ENCODE measurements at regions not wholly inside any gene's neighbourhood (a gene's known extent, or its start where the extent isn't known, plus 50 kb on each side); places are given as distances from the start of the nearest gene placed in this dataset.

GRCh38 chr15:62241135-62241770 lies 76.2 kb upstream of the C2CD4B start:
- Histone ChIP-seq H3K27ac (ENCODE audit: low read depth, low read length) (no peak overlapping the region), H3K4me3 (ENCODE audit: low read length) (no peak overlapping the region), H3K27me3 (ENCODE audit: control insufficient read depth in 2 of 2, insufficient read depth in 2 of 2, low read length in 2 of 2) (no peaks in the 10 kb centered on the region), H3K9me3 (ENCODE audit: control insufficient read depth in 2 of 3, low read length in 3 of 3) (no peaks in the 10 kb centered on the region), H3K36me3 (ENCODE audit: control insufficient read depth in 2 of 3, insufficient read depth in 3 of 3, low read length in 3 of 3) (no peaks in the 10 kb centered on the region), H3K4me1 (ENCODE audit: control insufficient read depth in 2 of 2, insufficient read depth in 2 of 2, low read length in 2 of 2) (no peaks in the 10 kb centered on the region)
- Mint-ChIP-seq H3K9me3 (peaks cover 0 to 3% (median 0%) of the 10 kb centered on the region in 11 donors), H3K27me3 (peaks cover 0 to 4% (median 4%) of the 10 kb centered on the region in 5 donors), H3K4me3 (no peak overlapping the region), H3K36me3 (no peaks in the 10 kb centered on the region), H3K4me1 (peaks cover 0 to 2% (median 0%) of the 10 kb centered on the region in 7 donors), H3K27ac (no peak overlapping the region)
- CTCF ChIA-PET: no interaction called here
- ATAC-seq (no peak), DNase-seq (no peak)
- intact Hi-C loops (cut with micrococcal nuclease): no loop called here
- POLR2A ChIA-PET: no interaction called here

DNA sequence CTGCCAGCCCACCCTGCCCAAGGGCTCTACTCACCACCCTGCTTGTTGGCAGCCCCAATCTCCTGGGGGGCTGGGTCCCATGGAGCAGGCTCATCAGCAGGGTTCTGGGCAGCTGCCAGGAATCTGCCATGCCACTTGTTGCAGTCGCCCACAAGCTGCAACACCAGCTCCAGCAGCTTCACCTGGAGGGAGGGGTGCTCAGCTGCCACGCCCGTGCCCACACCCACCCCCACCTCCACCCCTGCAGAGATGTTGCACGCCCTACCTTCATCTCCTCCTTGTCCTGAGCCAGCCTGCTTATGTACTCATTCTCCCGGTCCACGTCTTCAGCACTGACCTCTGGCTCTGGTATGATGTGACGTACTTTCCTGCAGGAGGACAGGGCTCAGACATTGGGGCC lies 77.9 kb upstream of the C2CD4B start:
- H3K4me3 Mint-ChIP-seq: no peak overlapping the region
- ATAC-seq: no peak
- peaks cover 0 to 2% (median 0%) of the 10 kb centered on the region in 11 donors for H3K9me3 Mint-ChIP-seq
- POLR2A ChIA-PET: no interaction called here
- H3K9me3 ChIP-seq (ENCODE audit: control insufficient read depth in 2 of 3, low read length in 3 of 3): no peaks in the 10 kb centered on the region
- no peaks in the 10 kb centered on the region for H3K36me3 Mint-ChIP-seq
- intact Hi-C loops (cut with micrococcal nuclease): no loop called here
- CTCF ChIA-PET: no interaction called here
- no peaks in the 10 kb centered on the region for H3K36me3 ChIP-seq (ENCODE audit: control insufficient read depth in 2 of 3, insufficient read depth in 3 of 3, low read length in 3 of 3)
- peaks cover 0 to 14% (median 9%) of the 10 kb centered on the region in 5 donors for H3K27me3 Mint-ChIP-seq
- H3K27me3 ChIP-seq (ENCODE audit: control insufficient read depth in 2 of 2, insufficient read depth in 2 of 2, low read length in 2 of 2): no peaks in the 10 kb centered on the region
- H3K27ac Mint-ChIP-seq: no peak overlapping the region
- no peak for DNase-seq
- no peaks in the 10 kb centered on the region for H3K4me1 ChIP-seq (ENCODE audit: control insufficient read depth in 2 of 2, insufficient read depth in 2 of 2, low read length in 2 of 2)
- peaks cover 0 to 2% (median 0%) of the 10 kb centered on the region in 7 donors for H3K4me1 Mint-ChIP-seq
- H3K4me3 ChIP-seq (ENCODE audit: low read length): no peak overlapping the region
- no peak overlapping the region for H3K27ac ChIP-seq (ENCODE audit: low read depth, low read length)

DNA sequence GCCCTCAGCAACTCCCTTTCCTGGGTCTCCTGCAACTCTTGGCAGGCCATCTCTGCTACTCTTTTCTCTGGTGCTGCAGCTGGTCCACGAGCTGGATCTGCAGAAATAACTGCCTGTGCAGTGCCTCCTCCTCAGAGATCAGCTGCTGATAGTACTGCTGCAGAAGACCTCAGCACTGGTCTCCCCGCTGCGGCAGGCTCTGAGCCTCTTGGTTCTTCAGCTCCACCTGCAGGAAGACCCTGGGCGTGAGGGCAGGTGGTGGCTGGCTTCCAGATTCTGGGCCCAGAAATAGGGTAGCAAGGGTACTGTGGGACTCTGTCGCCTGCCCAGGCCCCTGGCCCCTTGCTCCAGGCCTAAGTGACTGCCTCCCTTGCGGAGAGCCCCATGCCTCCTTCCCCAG lies 79.7 kb upstream of the C2CD4B start:
- H3K4me3 Mint-ChIP-seq: no peak overlapping the region
- ChIA-PET POLR2A (no interaction called here), CTCF (no interaction called here)
- H3K27me3 Mint-ChIP-seq: peaks cover 0 to 14% (median 9%) of the 10 kb centered on the region in 5 donors
- intact Hi-C loops (cut with micrococcal nuclease): no loop called here
- no peak overlapping the region for H3K27ac ChIP-seq (ENCODE audit: low read depth, low read length)
- no peak overlapping the region for H3K4me3 ChIP-seq (ENCODE audit: low read length)
- DNase-seq (no peak), ATAC-seq (no peak)
- no peaks in the 10 kb centered on the region for H3K36me3 Mint-ChIP-seq
- no peaks in the 10 kb centered on the region for H3K36me3 ChIP-seq (ENCODE audit: control insufficient read depth in 2 of 3, insufficient read depth in 3 of 3, low read length in 3 of 3)
- H3K9me3 Mint-ChIP-seq: peaks cover 0 to under 1% (median 0%) of the 10 kb centered on the region in 11 donors
- peaks cover 0 to 2% (median 0%) of the 10 kb centered on the region in 7 donors for H3K4me1 Mint-ChIP-seq
- no peaks in the 10 kb centered on the region for H3K9me3 ChIP-seq (ENCODE audit: control insufficient read depth in 2 of 3, low read length in 3 of 3)
- H3K27ac Mint-ChIP-seq: no peak overlapping the region
- H3K4me1 ChIP-seq (ENCODE audit: control insufficient read depth in 2 of 2, insufficient read depth in 2 of 2, low read length in 2 of 2): no peaks in the 10 kb centered on the region
- no peaks in the 10 kb centered on the region for H3K27me3 ChIP-seq (ENCODE audit: control insufficient read depth in 2 of 2, insufficient read depth in 2 of 2, low read length in 2 of 2)

GRCh38 chr15:62248277-62248984 lies 83.3 kb upstream of the C2CD4B start:
- Mint-ChIP-seq H3K36me3 (no peaks in the 10 kb centered on the region), H3K27ac (no peak overlapping the region), H3K4me3 (no peak overlapping the region), H3K9me3 (peaks cover 0 to 2% (median 0%) of the 10 kb centered on the region in 11 donors), H3K27me3 (peaks cover 0 to 20% (median 14%) of the 10 kb centered on the region in 5 donors), H3K4me1 (no peaks in the 10 kb centered on the region)
- H3K9me3 ChIP-seq (ENCODE audit: control insufficient read depth in 2 of 3, low read length in 3 of 3): no peaks in the 10 kb centered on the region
- no peak overlapping the region for H3K4me3 ChIP-seq (ENCODE audit: low read length)
- H3K4me1 ChIP-seq (ENCODE audit: control insufficient read depth in 2 of 2, insufficient read depth in 2 of 2, low read length in 2 of 2): no peaks in the 10 kb centered on the region
- intact Hi-C loops (cut with micrococcal nuclease): no loop called here
- no peak for ATAC-seq
- ChIA-PET POLR2A (no interaction called here), CTCF (interaction anchor here (0.6 kb wide), 1 partner anchor 17 kb away, joined by 3 read pairs; no protein-coding TSS in a partner anchor)
- no peak for DNase-seq
- no peaks in the 10 kb centered on the region for H3K27me3 ChIP-seq (ENCODE audit: control insufficient read depth in 2 of 2, insufficient read depth in 2 of 2, low read length in 2 of 2)
- no peaks in the 10 kb centered on the region for H3K36me3 ChIP-seq (ENCODE audit: control insufficient read depth in 2 of 3, insufficient read depth in 3 of 3, low read length in 3 of 3)
- no peak overlapping the region for H3K27ac ChIP-seq (ENCODE audit: low read depth, low read length)

- Mint-ChIP-seq H3K27me3 (peaks cover 0 to 20% (median 14%) of the 10 kb centered on the region in 5 donors), H3K36me3 (no peaks in the 10 kb centered on the region), H3K27ac (no peak overlapping the region), H3K4me3 (no peak overlapping the region), H3K4me1 (no peaks in the 10 kb centered on the region), H3K9me3 (peaks cover 0 to 2% (median 0%) of the 10 kb centered on the region in 11 donors)
- H3K27me3 ChIP-seq (ENCODE audit: control insufficient read depth in 2 of 2, insufficient read depth in 2 of 2, low read length in 2 of 2): no peaks in the 10 kb centered on the region
- no peaks in the 10 kb centered on the region for H3K9me3 ChIP-seq (ENCODE audit: control insufficient read depth in 2 of 3, low read length in 3 of 3)
- POLR2A ChIA-PET: no interaction called here
- no peak overlapping the region for H3K27ac ChIP-seq (ENCODE audit: low read depth, low read length)
- no peaks in the 10 kb centered on the region for H3K36me3 ChIP-seq (ENCODE audit: control insufficient read depth in 2 of 3, insufficient read depth in 3 of 3, low read length in 3 of 3)
- DNase-seq: no peak
- no peak for ATAC-seq
- CTCF ChIA-PET: no interaction called here
- H3K4me1 ChIP-seq (ENCODE audit: control insufficient read depth in 2 of 2, insufficient read depth in 2 of 2, low read length in 2 of 2): no peaks in the 10 kb centered on the region
- intact Hi-C loops (cut with micrococcal nuclease): no loop called here
- no peak overlapping the region for H3K4me3 ChIP-seq (ENCODE audit: low read length)
Measured at GRCh38 chr15:62249501-62249900, 84.4 kb upstream of the C2CD4B start.

- no peak overlapping the region for H3K4me3 Mint-ChIP-seq
- intact Hi-C loops (cut with micrococcal nuclease): no loop called here
- Histone ChIP-seq H3K9me3 (ENCODE audit: control insufficient read depth in 2 of 3, low read length in 3 of 3) (no peaks in the 10 kb centered on the region), H3K27ac (ENCODE audit: low read depth, low read length) (no peak overlapping the region), H3K27me3 (ENCODE audit: control insufficient read depth in 2 of 2, insufficient read depth in 2 of 2, low read length in 2 of 2) (no peaks in the 10 kb centered on the region), H3K4me1 (ENCODE audit: control insufficient read depth in 2 of 2, insufficient read depth in 2 of 2, low read length in 2 of 2) (no peaks in the 10 kb centered on the region), H3K4me3 (ENCODE audit: low read length) (no peak overlapping the region), H3K36me3 (ENCODE audit: control insufficient read depth in 2 of 3, insufficient read depth in 3 of 3, low read length in 3 of 3) (no peaks in the 10 kb centered on the region)
- ChIA-PET POLR2A (no interaction called here), CTCF (no interaction called here)
- ATAC-seq (no peak), DNase-seq (no peak)
- no peaks in the 10 kb centered on the region for H3K36me3 Mint-ChIP-seq
- H3K27me3 Mint-ChIP-seq: peaks cover 0 to 25% (median 19%) of the 10 kb centered on the region in 5 donors
- H3K9me3 Mint-ChIP-seq: peaks cover 0 to 2% (median 0%) of the 10 kb centered on the region in 11 donors
- no peak overlapping the region for H3K27ac Mint-ChIP-seq
- no peaks in the 10 kb centered on the region for H3K4me1 Mint-ChIP-seq
Measured at GRCh38 chr15:62250186-62250585, 85.1 kb upstream of the C2CD4B start.

DNA sequence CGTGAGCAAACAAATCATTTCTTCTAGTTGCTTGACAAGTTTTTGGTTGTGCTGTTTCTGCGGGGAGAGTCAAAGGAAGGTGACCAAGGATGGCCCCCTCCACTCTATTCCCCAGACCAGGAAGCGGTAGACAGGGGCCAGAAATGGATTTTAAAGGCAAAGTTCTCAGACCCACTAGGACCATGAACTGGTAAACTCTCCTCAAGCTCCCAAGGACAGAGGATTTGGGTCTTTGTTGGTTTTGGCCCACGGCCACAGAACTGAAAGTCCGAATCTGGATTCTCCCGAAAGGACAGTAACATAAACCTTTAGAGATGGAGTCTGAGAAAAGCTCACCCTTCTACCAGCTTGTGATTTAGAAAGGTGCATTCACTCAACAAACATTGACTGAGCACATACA lies 85.9 kb upstream of the C2CD4B start:
- CTCF ChIA-PET: no interaction called here
- no peak overlapping the region for H3K4me3 Mint-ChIP-seq
- Histone ChIP-seq H3K4me3 (ENCODE audit: low read length) (no peak overlapping the region), H3K27ac (ENCODE audit: low read depth, low read length) (no peak overlapping the region), H3K9me3 (ENCODE audit: control insufficient read depth in 2 of 3, low read length in 3 of 3) (no peaks in the 10 kb centered on the region), H3K36me3 (ENCODE audit: control insufficient read depth in 2 of 3, insufficient read depth in 3 of 3, low read length in 3 of 3) (no peaks in the 10 kb centered on the region), H3K4me1 (ENCODE audit: control insufficient read depth in 2 of 2, insufficient read depth in 2 of 2, low read length in 2 of 2) (no peaks in the 10 kb centered on the region), H3K27me3 (ENCODE audit: control insufficient read depth in 2 of 2, insufficient read depth in 2 of 2, low read length in 2 of 2) (no peaks in the 10 kb centered on the region)
- H3K4me1 Mint-ChIP-seq: no peaks in the 10 kb centered on the region
- POLR2A ChIA-PET: no interaction called here
- no peak for DNase-seq
- H3K36me3 Mint-ChIP-seq: no peaks in the 10 kb centered on the region
- ATAC-seq: no peak
- intact Hi-C loops (cut with micrococcal nuclease): no loop called here
- peaks cover 0 to 33% (median 22%) of the 10 kb centered on the region in 5 donors for H3K27me3 Mint-ChIP-seq
- no peak overlapping the region for H3K27ac Mint-ChIP-seq
- H3K9me3 Mint-ChIP-seq: peaks cover 0 to 2% (median 0%) of the 10 kb centered on the region in 11 donors

Data from naive thymus-derived CD4-positive, alpha-beta T cell (primary cell).